HG03196 (cell line): ENCODE measurements at regions not wholly inside any gene's neighbourhood (a gene's known extent, or its start where the extent isn't known, plus 50 kb on each side); places are given as distances from the start of the nearest gene placed in this dataset.

Source experiments
- ATAC-seq: cut with Tn5 transposase; IDR thresholded peaks from one replicate; pipeline ENCODE4 v1.9.1; 2021; ENCODE audit not compliant: unreplicated experiment

- no peak for ATAC-seq
Observed at GRCh38 chr2:176388861-176389260, 119.6 kb downstream of the MTX2 start.

GRCh38 chr2:176390276-176391147 lies 121.3 kb downstream of the MTX2 start:
- ATAC-seq: no peak

- no peak for ATAC-seq
Observed at GRCh38 chr2:176391148-176391419, 121.8 kb downstream of the MTX2 start.

- no peak for ATAC-seq
Observed at GRCh38 chr2:176392249-176392648, 123.0 kb downstream of the MTX2 start.

- no peak for ATAC-seq
Observed at GRCh38 chr2:176392744-176393414, 123.6 kb downstream of the MTX2 start.

- no peak for ATAC-seq
Observed at GRCh38 chr2:176395273-176395854, 126.1 kb downstream of the MTX2 start.

GRCh38 chr2:176398243-176399073 lies 129.2 kb downstream of the MTX2 start:
- no peak for ATAC-seq

GRCh38 chr2:176399074-176399598 lies 129.9 kb downstream of the MTX2 start:
- ATAC-seq: no peak

GRCh38 chr2:176405477-176405876 lies 136.2 kb downstream of the MTX2 start:
- no peak for ATAC-seq

- ATAC-seq: no peak
Observed at GRCh38 chr2:176407706-176408105, 138.5 kb downstream of the MTX2 start.

- ATAC-seq: no peak
Observed at GRCh38 chr2:176409671-176410070, 140.4 kb downstream of the MTX2 start.

- ATAC-seq: no peak
Observed at GRCh38 chr2:176412136-176412535, 142.9 kb downstream of the MTX2 start.

- ATAC-seq: no peak
Observed at GRCh38 chr2:176413786-176414185, 144.5 kb downstream of the MTX2 start.

- ATAC-seq: no peak
Observed at GRCh38 chr2:176414641-176415040, 145.4 kb downstream of the MTX2 start.

- no peak for ATAC-seq
Observed at GRCh38 chr2:176415174-176415895, 146.1 kb downstream of the MTX2 start.

- no peak for ATAC-seq
Observed at GRCh38 chr2:176415937-176416499, 146.8 kb downstream of the MTX2 start.

GRCh38 chr2:176418768-176419167 lies 149.5 kb downstream of the MTX2 start:
- no peak for ATAC-seq

GRCh38 chr2:176419591-176420071 lies 150.4 kb downstream of the MTX2 start:
- ATAC-seq: no peak

- no peak for ATAC-seq
Observed at GRCh38 chr2:176421297-176422050, 152.2 kb downstream of the MTX2 start.
